ENCODE measurements at regions not wholly inside any gene's neighbourhood (a gene's known extent, or its start where the extent isn't known, plus 50 kb on each side); places are given as distances from the start of the nearest gene placed in this dataset.

- TF ChIP-seq POLR2AphosphoS5 (IDR thresholded peaks at IDR 0.05; ENCODE audit: low read depth, low read length) (no peak), POLR2A (IDR thresholded peaks at IDR 0.05; ENCODE audit: low read depth, low read length) (no peak), TAF1 (IDR thresholded peaks at IDR 0.05; ENCODE audit: borderline replicate concordance, low read depth, low read length) (no peak)
Observed at GRCh38 chr6:121595646-121596045, 160.2 kb downstream of the GJA1 start.
